ENCODE measurements at regions not wholly inside any gene's neighbourhood (a gene's known extent, or its start where the extent isn't known, plus 50 kb on each side); places are given as distances from the start of the nearest gene placed in this dataset.

GRCh38 chr13:61765940-61766666 is 350.5 kb upstream of the PCDH20 start:
- no peak for TF ChIP-seq CTCF (IDR thresholded peaks at IDR 0.05)

GRCh38 chr13:61765181-61765742 is 349.6 kb upstream of the PCDH20 start:
- no peak for TF ChIP-seq CTCF (IDR thresholded peaks at IDR 0.05)

- no peak for TF ChIP-seq CTCF (IDR thresholded peaks at IDR 0.05)
Observed at GRCh38 chr13:61761690-61762089, 346.0 kb upstream of the PCDH20 start.

GRCh38 chr13:61760102-61760501 is 344.5 kb upstream of the PCDH20 start:
- TF ChIP-seq CTCF (IDR thresholded peaks at IDR 0.05) = no peak

- TF ChIP-seq CTCF (IDR thresholded peaks at IDR 0.05) = no peak
Observed at GRCh38 chr13:61756031-61756430, 340.4 kb upstream of the PCDH20 start.

- no peak for TF ChIP-seq CTCF (IDR thresholded peaks at IDR 0.05)
Observed at GRCh38 chr13:61751039-61751438, 335.4 kb upstream of the PCDH20 start.

GRCh38 chr13:61738236-61738750 is 322.6 kb upstream of the PCDH20 start:
- no peak for TF ChIP-seq CTCF (IDR thresholded peaks at IDR 0.05)

Data from LNCAP (cell line).